WTC11 (cell line): ENCODE measurements at regions not wholly inside any gene's neighbourhood (a gene's known extent, or its start where the extent isn't known, plus 50 kb on each side); places are given as distances from the start of the nearest gene placed in this dataset.

Source experiments
- ATAC-seq: fragments of 200-7000 bp; cut with Tn5 transposase; 2 replicates; pipeline ENCODE4 v1.10.0; 2021; ENCODE audit warnings: mild to moderate bottlenecking, moderate library complexity
- CTCF ChIA-PET: fragments of 300-600 bp; sonication (Branson Sonifier 250); formaldehyde crosslinking; loops from one replicate; lab custom pipeline; 2021; ENCODE audit warnings: antibody characterized with exemption; lab: Charles Lee
- POLR2A ChIA-PET: fragments of 350-600 bp; sonication (Branson Sonifier 250); formaldehyde crosslinking; loops from one replicate; lab custom pipeline; 2021; ENCODE audit warnings: antibody characterized with exemption; lab: Charles Lee
- DNase-seq: peaks from one replicate; pipeline ENCODE4 v3.0.0; 2021; ENCODE audit warnings: low spot score
- H3K27ac Mint-ChIP-seq: 2 replicates; pipeline ENCODE4 v1.8.0; 2021; ENCODE audit warnings: mixed read lengths
- H3K27me3 Mint-ChIP-seq: 2 replicates; pipeline ENCODE4 v1.8.0; 2021; ENCODE audit warnings: low read depth, mild to moderate bottlenecking, moderate library complexity, mixed read lengths
- H3K36me3 Mint-ChIP-seq: 2 replicates; pipeline ENCODE4 v1.8.0; 2021; ENCODE audit warnings: mixed read lengths
- H3K4me1 Mint-ChIP-seq: 2 replicates; pipeline ENCODE4 v1.8.0; 2022; ENCODE audit warnings: mixed read lengths
- H3K4me3 Mint-ChIP-seq: 2 replicates; pipeline ENCODE4 v1.8.0; 2021; ENCODE audit warnings: mild to moderate bottlenecking, moderate library complexity, mixed read lengths
- H3K9me3 Mint-ChIP-seq: 2 replicates; pipeline ENCODE4 v1.8.0; 2021; ENCODE audit warnings: mixed read lengths
- CBFB ChIP-seq: sonication (generic); formaldehyde crosslinking; IDR thresholded peaks from 2 replicates; pipeline ENCODE4 v1.8.1; 2022; ENCODE audit warnings: mild to moderate bottlenecking, low read depth, missing genetic modification reagents
- FOXK1 ChIP-seq: sonication (generic); formaldehyde crosslinking; IDR thresholded peaks from 2 replicates; pipeline ENCODE4 v1.8.0; 2022; ENCODE audit warnings: mild to moderate bottlenecking, moderate library complexity, missing genetic modification reagents
- GABPB1 ChIP-seq: sonication (generic); formaldehyde crosslinking; IDR thresholded peaks from 2 replicates; pipeline ENCODE4 v1.8.1; 2023; ENCODE audit warnings: mild to moderate bottlenecking, missing genetic modification reagents
- GTF2I ChIP-seq: fragments of 250-450 bp; sonication (Bioruptor Pico); conservative IDR thresholded peaks from 2 replicates; pipeline ENCODE4 v1.4.0; 2021; ENCODE audit warnings: mild to moderate bottlenecking
- JUN ChIP-seq: sonication (generic); formaldehyde crosslinking; IDR thresholded peaks from 2 replicates; pipeline ENCODE4 v1.8.0; 2023; ENCODE audit warnings: mild to moderate bottlenecking, missing genetic modification reagents
- NFE2L1 ChIP-seq: sonication (generic); formaldehyde crosslinking; IDR thresholded peaks from 2 replicates; pipeline ENCODE4 v1.8.1; 2023; ENCODE audit warnings: missing genetic modification reagents
- NFYB ChIP-seq: sonication (generic); formaldehyde crosslinking; conservative IDR thresholded peaks from 2 replicates; pipeline ENCODE4 v1.8.0; 2022; ENCODE audit warnings: low read depth, missing genetic modification reagents
- NR1H2 ChIP-seq: sonication (generic); formaldehyde crosslinking; IDR thresholded peaks from 2 replicates; pipeline ENCODE4 v1.9.0; 2021; ENCODE audit warnings: mild to moderate bottlenecking, moderate library complexity, missing genetic modification reagents
- NR2C2 ChIP-seq: sonication (generic); formaldehyde crosslinking; IDR thresholded peaks from 2 replicates; pipeline ENCODE4 v1.8.0; 2022; ENCODE audit warnings: mild to moderate bottlenecking, missing genetic modification reagents
- PRRX2 ChIP-seq: fragments of 250-450 bp; sonication (Bioruptor Pico); IDR thresholded peaks from 2 replicates; pipeline ENCODE4 v1.8.0; 2021; ENCODE audit warnings: mild to moderate bottlenecking
- RELA ChIP-seq: sonication (generic); formaldehyde crosslinking; IDR thresholded peaks from 2 replicates; pipeline ENCODE4 v1.8.1; 2022; ENCODE audit warnings: missing genetic modification reagents, mild to moderate bottlenecking, borderline replicate concordance
- SMAD4 ChIP-seq: sonication (generic); formaldehyde crosslinking; IDR thresholded peaks from 2 replicates; pipeline ENCODE4 v1.8.0; 2022; ENCODE audit warnings: mild to moderate bottlenecking, missing genetic modification reagents
- SOX15 ChIP-seq: fragments of 250-450 bp; sonication (Bioruptor Pico); IDR thresholded peaks from 2 replicates; pipeline ENCODE4 v1.9.0; 2021; ENCODE audit warnings: mild to moderate bottlenecking
- ZNF219 ChIP-seq: sonication (generic); formaldehyde crosslinking; IDR thresholded peaks from 2 replicates; pipeline ENCODE4 v1.8.0; 2023; ENCODE audit warnings: missing genetic modification reagents, mild to moderate bottlenecking, borderline replicate concordance
- ZNF263 ChIP-seq: sonication (generic); formaldehyde crosslinking; IDR thresholded peaks from 2 replicates; pipeline ENCODE4 v1.8.1; 2022; ENCODE audit warnings: low read depth, mild to moderate bottlenecking, moderate library complexity, missing genetic modification reagents
- ZNF317 ChIP-seq: sonication (generic); formaldehyde crosslinking; IDR thresholded peaks from 2 replicates; pipeline ENCODE4 v1.8.1; 2023; ENCODE audit warnings: low read depth, mild to moderate bottlenecking, moderate library complexity, missing genetic modification reagents, borderline replicate concordance
- ZNF416 ChIP-seq: fragments of 250-450 bp; sonication (Bioruptor Pico); IDR thresholded peaks from 2 replicates; pipeline ENCODE4 v1.9.0; 2021; ENCODE audit warnings: mild to moderate bottlenecking, inconsistent platforms
- ZNF671 ChIP-seq: fragments of 250-450 bp; sonication (Bioruptor Pico); IDR thresholded peaks from 2 replicates; pipeline ENCODE4 v1.8.0; 2021; ENCODE audit warnings: mild to moderate bottlenecking
- TF ChIP-seq, protein P1 (sequence below): fragments of 250-450 bp; sonication (Bioruptor Pico); IDR thresholded peaks from 2 replicates; pipeline ENCODE4 v1.9.0; 2021; ENCODE audit warnings: mild to moderate bottlenecking
- TF ChIP-seq, protein P2 (sequence below): sonication (generic); formaldehyde crosslinking; IDR thresholded peaks from 2 replicates; pipeline ENCODE4 v1.8.1; 2023; ENCODE audit warnings: mild to moderate bottlenecking, missing genetic modification reagents, moderate library complexity
- TF ChIP-seq, protein P3 (sequence below): fragments of 250-450 bp; sonication (Bioruptor Pico); IDR thresholded peaks from 2 replicates; pipeline ENCODE4 v1.9.0; 2021; ENCODE audit warnings: moderate library complexity, mild to moderate bottlenecking, inconsistent platforms, borderline replicate concordance
- TF ChIP-seq, protein P4 (sequence below): fragments of 250-450 bp; sonication (Bioruptor Pico); IDR thresholded peaks from 2 replicates; pipeline ENCODE4 v1.8.0; 2021; ENCODE audit warnings: mild to moderate bottlenecking
- TF ChIP-seq, protein P5 (sequence below): sonication (generic); formaldehyde crosslinking; IDR thresholded peaks from 2 replicates; pipeline ENCODE4 v1.8.1; 2022; ENCODE audit warnings: mild to moderate bottlenecking, moderate library complexity, missing genetic modification reagents

DNA sequence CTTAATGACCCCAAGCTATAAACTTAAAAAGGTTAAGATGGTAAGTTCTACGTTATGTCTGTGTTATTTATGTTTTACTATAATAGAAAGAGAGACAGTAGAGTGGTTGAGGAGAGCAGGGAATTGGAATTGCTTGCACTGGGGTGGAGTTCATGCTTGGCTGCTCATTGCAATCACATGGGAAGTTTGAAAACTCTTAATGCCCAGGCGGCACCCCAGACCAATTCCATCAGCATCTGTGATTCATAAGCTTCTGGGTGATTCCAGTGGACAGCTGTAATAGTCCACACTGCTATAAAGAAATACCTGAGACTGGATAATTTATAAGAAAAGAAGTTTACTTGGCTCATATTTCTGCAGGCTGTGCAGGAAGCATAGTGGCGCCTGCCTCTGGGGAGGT lies 323.9 kb upstream of the MSX2 start:
- no peak for DNase-seq
- Mint-ChIP-seq H3K36me3 (no peaks in the 10 kb centered on the region), H3K4me3 (no peak overlapping the region), H3K27ac (no peak overlapping the region), H3K27me3 (no peaks in the 10 kb centered on the region), H3K9me3 (no peaks in the 10 kb centered on the region), H3K4me1 (peaks cover 13% of the 10 kb centered on the region; the same call in 1 of the 2 replicates)
- CTCF ChIA-PET: interaction anchor here (2.8 kb wide), 1 partner anchor 19 kb away, joined by 18 read pairs; no protein-coding TSS in a partner anchor
- POLR2A ChIA-PET: no interaction called here
- TF ChIP-seq NFYB (CRISPR knock-in tag) (no peak), NFE2L1 (CRISPR knock-in tag) (no peak), PRRX2 (CRISPR knock-in tag) (no peak), ZNF317 (CRISPR knock-in tag) (no peak), SOX15 (CRISPR knock-in tag) (no peak), GTF2I (no peak), ZNF671 (no peak), ZNF219 (no peak)
- TF ChIP-seq, protein P1, sequence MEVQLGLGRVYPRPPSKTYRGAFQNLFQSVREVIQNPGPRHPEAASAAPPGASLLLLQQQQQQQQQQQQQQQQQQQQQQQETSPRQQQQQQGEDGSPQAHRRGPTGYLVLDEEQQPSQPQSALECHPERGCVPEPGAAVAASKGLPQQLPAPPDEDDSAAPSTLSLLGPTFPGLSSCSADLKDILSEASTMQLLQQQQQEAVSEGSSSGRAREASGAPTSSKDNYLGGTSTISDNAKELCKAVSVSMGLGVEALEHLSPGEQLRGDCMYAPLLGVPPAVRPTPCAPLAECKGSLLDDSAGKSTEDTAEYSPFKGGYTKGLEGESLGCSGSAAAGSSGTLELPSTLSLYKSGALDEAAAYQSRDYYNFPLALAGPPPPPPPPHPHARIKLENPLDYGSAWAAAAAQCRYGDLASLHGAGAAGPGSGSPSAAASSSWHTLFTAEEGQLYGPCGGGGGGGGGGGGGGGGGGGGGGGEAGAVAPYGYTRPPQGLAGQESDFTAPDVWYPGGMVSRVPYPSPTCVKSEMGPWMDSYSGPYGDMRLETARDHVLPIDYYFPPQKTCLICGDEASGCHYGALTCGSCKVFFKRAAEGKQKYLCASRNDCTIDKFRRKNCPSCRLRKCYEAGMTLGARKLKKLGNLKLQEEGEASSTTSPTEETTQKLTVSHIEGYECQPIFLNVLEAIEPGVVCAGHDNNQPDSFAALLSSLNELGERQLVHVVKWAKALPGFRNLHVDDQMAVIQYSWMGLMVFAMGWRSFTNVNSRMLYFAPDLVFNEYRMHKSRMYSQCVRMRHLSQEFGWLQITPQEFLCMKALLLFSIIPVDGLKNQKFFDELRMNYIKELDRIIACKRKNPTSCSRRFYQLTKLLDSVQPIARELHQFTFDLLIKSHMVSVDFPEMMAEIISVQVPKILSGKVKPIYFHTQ (CRISPR knock-in tag): no peak
- TF ChIP-seq, protein P2, sequence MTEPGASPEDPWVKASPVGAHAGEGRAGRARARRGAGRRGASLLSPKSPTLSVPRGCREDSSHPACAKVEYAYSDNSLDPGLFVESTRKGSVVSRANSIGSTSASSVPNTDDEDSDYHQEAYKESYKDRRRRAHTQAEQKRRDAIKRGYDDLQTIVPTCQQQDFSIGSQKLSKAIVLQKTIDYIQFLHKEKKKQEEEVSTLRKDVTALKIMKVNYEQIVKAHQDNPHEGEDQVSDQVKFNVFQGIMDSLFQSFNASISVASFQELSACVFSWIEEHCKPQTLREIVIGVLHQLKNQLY (CRISPR knock-in tag): no peak
- TF ChIP-seq, protein P3, sequence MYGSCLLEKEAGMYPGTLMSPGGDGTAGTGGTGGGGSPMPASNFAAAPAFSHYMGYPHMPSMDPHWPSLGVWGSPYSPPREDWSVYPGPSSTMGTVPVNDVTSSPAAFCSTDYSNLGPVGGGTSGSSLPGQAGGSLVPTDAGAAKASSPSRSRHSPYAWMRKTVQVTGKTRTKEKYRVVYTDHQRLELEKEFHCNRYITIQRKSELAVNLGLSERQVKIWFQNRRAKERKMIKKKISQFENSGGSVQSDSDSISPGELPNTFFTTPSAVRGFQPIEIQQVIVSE (CRISPR knock-in tag): no peak
- TF ChIP-seq, protein P4, sequence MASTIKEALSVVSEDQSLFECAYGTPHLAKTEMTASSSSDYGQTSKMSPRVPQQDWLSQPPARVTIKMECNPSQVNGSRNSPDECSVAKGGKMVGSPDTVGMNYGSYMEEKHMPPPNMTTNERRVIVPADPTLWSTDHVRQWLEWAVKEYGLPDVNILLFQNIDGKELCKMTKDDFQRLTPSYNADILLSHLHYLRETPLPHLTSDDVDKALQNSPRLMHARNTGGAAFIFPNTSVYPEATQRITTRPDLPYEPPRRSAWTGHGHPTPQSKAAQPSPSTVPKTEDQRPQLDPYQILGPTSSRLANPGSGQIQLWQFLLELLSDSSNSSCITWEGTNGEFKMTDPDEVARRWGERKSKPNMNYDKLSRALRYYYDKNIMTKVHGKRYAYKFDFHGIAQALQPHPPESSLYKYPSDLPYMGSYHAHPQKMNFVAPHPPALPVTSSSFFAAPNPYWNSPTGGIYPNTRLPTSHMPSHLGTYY (CRISPR knock-in tag): no peak
- no peak for ATAC-seq

DNA sequence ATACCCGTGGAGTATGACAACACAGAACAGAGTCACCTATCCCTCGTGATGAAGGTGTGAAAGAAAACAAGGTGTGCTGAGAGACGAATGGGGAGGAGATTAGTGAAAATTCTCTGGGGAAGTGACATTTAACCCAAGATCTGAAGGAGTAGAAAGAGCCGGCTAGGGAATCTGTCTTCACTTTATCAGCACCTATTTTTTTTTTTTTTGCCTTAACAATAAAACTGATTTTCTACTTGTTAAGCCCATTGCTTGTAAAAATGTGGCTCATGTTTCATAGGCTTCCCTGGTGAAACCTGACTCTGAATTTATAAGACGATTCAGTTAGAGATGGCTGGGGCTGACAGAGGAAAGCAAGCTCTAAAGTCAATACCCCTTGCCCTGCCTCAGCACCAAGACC lies 322.6 kb upstream of the MSX2 start:
- H3K27me3 Mint-ChIP-seq: no peaks in the 10 kb centered on the region
- peaks cover 13% of the 10 kb centered on the region; the same call in 1 of the 2 replicates for H3K4me1 Mint-ChIP-seq
- no peak for ATAC-seq
- no peak for DNase-seq
- H3K4me3 Mint-ChIP-seq: no peak overlapping the region
- no peaks in the 10 kb centered on the region for H3K9me3 Mint-ChIP-seq
- no peaks in the 10 kb centered on the region for H3K36me3 Mint-ChIP-seq
- TF ChIP-seq ZNF416 (CRISPR knock-in tag) (no peak), RELA (CRISPR knock-in tag) (no peak), ZNF263 (no peak), FOXK1 (CRISPR knock-in tag) (no peak), SMAD4 (CRISPR knock-in tag) (no peak), NR1H2 (no peak), NR2C2 (CRISPR knock-in tag) (no peak), GABPB1 (CRISPR knock-in tag) (no peak), JUN (CRISPR knock-in tag) (no peak), CBFB (no peak)
- TF ChIP-seq, protein P5, sequence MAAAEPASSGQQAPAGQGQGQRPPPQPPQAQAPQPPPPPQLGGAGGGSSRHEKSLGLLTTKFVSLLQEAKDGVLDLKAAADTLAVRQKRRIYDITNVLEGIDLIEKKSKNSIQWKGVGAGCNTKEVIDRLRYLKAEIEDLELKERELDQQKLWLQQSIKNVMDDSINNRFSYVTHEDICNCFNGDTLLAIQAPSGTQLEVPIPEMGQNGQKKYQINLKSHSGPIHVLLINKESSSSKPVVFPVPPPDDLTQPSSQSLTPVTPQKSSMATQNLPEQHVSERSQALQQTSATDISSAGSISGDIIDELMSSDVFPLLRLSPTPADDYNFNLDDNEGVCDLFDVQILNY (CRISPR knock-in tag): no peak
- no peak overlapping the region for H3K27ac Mint-ChIP-seq
- CTCF ChIA-PET: interaction anchor here (0.9 to 2.8 kb wide), 5 partner anchors 18 to 118 kb away, joined by 3 to 18 read pairs (median 5); no protein-coding TSS in a partner anchor
- POLR2A ChIA-PET: no interaction called here
